Activated effector memory CD4-positive, alpha-beta T cell treated with anti-CD3 and anti-CD28 coated beads, Interleukin-2, amount 50 U/mL, for 16 hours (primary cell): ENCODE measurements at regions not wholly inside any gene's neighbourhood (a gene's known extent, or its start where the extent isn't known, plus 50 kb on each side); places are given as distances from the start of the nearest gene placed in this dataset.
"Not testable (repeated sequence)": the region's sequence is repeated elsewhere in the genome, so short reads cannot be mapped to it uniquely, and the experiment has no call there.

Experiments used
- DNase-seq: peaks from one replicate; pipeline ENCODE4 v3.0.0-alpha.2; 2020

GRCh38 chr2:146734042-146734820 lies 1110.6 kb upstream of the ACVR2A start:
- no peak for DNase-seq

- DNase-seq = no peak
Measured at GRCh38 chr2:146730882-146731281, 1113.9 kb upstream of the ACVR2A start.

DNA sequence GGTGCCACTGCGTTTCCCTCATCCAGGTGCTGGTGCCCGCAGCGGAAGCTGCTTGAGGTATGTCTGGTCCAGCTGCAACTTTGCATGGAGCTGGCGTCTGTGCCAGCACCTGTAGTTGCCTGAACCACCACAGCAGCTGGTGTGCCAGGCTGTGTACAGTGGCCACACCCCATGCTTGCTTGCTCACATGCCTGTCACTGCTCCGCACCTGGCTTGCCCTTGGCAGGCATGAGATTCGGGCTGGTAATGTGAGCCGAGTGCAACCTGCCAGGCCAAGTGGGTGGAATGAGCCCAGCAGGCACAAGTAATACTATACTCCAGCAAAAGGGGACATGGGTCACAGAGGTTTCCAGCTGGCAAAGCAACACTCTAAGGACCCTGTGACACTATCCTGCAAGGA lies 1123.3 kb upstream of the ACVR2A start:
- DNase-seq = no peak

GRCh38 chr2:146720170-146720569 lies 1124.7 kb upstream of the ACVR2A start:
- no peak for DNase-seq

DNA sequence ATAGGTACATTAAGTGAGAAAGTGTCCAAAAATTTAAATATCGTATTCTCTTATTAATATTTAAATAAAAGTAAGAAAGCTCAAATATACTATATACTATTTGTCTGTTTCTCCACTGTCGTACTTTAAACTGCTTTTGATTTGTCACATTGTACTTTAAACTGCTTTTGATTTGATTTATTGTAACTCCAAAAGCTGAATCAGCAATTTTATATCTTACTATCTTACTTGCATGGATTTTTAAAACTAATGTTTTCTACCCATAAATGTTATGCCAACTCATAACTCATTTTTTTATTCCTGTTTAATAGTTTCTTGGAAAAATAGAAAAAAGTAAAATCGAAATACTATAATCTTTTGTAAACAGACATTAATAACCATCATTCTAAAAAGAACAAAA lies 1128.2 kb upstream of the ACVR2A start:
- DNase-seq = no peak

- DNase-seq = no peak
Measured at GRCh38 chr2:146709004-146709403, 1135.8 kb upstream of the ACVR2A start.

- DNase-seq = no peak
Measured at GRCh38 chr2:146701183-146701582, 1143.6 kb upstream of the ACVR2A start.

- DNase-seq = no peak
Measured at GRCh38 chr2:146697307-146697706, 1147.5 kb upstream of the ACVR2A start.

DNA sequence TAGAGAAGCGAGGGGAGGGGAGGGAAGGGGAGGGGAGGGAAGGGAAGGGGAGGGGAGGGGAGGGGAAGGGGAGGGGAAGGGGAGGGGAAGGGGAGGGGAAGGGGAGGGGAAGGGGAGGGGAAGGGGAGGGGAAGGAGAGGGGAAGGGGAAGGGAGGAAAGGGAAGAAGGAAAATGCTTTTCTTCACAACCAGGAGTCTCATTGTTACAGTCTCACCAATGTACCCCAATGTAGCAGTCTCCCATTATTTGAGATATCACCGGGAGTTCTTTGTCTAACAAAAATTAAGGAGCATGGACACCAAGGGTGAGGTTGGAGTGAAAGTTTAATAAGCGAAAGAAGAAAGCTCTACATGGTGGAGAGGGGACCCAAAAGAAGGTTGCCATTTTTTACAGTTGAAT lies 1148.0 kb upstream of the ACVR2A start:
- DNase-seq = not testable (repeated sequence)

DNA sequence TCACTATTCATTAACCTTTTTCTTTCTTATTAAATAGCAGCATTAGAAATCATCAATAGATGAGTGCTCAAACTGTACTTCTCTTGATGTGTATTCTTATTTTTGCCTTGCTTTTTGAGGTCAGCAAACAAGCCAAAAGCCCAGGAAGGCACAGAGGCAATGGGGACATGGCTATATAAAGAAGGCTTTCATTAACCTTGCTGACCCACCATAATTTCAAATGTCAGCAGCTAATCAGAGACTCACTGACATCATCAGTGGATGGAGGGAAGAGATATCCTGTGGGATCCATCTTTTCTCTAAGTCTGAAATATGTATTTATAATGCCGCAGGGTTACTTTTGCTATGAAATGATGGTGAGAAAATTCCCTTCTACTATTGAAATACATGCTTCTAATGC lies 1162.8 kb upstream of the ACVR2A start:
- DNase-seq = no peak

- DNase-seq = no peak
Measured at GRCh38 chr2:146678516-146678915, 1166.3 kb upstream of the ACVR2A start.

DNA sequence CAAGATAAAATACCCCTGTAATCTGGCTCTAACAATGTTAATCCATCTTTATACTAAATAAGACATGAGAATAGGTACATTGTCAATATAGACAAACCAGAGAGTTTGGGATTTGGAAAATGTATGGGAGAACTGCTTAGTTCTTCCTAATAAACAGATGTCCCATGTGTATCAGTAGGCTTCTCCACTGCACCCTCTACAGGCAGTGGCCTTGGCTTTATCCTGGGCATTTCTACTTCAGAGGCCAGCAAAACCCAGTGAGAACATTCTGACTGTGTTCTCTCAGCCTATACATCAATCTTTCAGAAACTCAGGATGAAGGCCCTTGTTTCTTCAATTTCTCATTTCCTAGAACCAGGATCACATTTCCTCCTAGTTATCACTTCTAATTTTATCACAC lies 1167.5 kb upstream of the ACVR2A start:
- DNase-seq = no peak

GRCh38 chr2:146669735-146670134 lies 1175.1 kb upstream of the ACVR2A start:
- DNase-seq = no peak

- DNase-seq = no peak
Measured at GRCh38 chr2:146666340-146666739, 1178.5 kb upstream of the ACVR2A start.

- no peak for DNase-seq
Measured at GRCh38 chr2:146665800-146666199, 1179.0 kb upstream of the ACVR2A start.

- no peak for DNase-seq
Measured at GRCh38 chr2:146661473-146662096, 1183.2 kb upstream of the ACVR2A start.

- no peak for DNase-seq
Measured at GRCh38 chr2:146659976-146660375, 1184.9 kb upstream of the ACVR2A start.

- DNase-seq = no peak
Measured at GRCh38 chr2:146652311-146652710, 1192.5 kb upstream of the ACVR2A start.

GRCh38 chr2:146651361-146651760 lies 1193.5 kb upstream of the ACVR2A start:
- DNase-seq = no peak

- DNase-seq = no peak
Measured at GRCh38 chr2:146642066-146642465, 1202.8 kb upstream of the ACVR2A start.

- no peak for DNase-seq
Measured at GRCh38 chr2:146634230-146635097, 1210.4 kb upstream of the ACVR2A start.

GRCh38 chr2:146633159-146633558 lies 1211.7 kb upstream of the ACVR2A start:
- DNase-seq = no peak

GRCh38 chr2:146632707-146633106 lies 1212.1 kb upstream of the ACVR2A start:
- no peak for DNase-seq
